ENCODE measurements at regions not wholly inside any gene's neighbourhood (a gene's known extent, or its start where the extent isn't known, plus 50 kb on each side); places are given as distances from the start of the nearest gene placed in this dataset.

GRCh38 chr18:39602131-39602530 lies 2036.5 kb upstream of the CELF4 start:
- TF ChIP-seq FOXK2 (IDR thresholded peaks at IDR 0.05) (no peak), SP1 (IDR thresholded peaks at IDR 0.05) (no peak), ARNT (IDR thresholded peaks at IDR 0.05) (no peak), BHLHE40 (IDR thresholded peaks at IDR 0.05; ENCODE audit: borderline replicate concordance) (no peak), LEF1 (IDR thresholded peaks at IDR 0.05; ENCODE audit: borderline replicate concordance) (no peak), CTBP1 (IDR thresholded peaks at IDR 0.05; ENCODE audit: borderline replicate concordance) (no peak), HDGF (IDR thresholded peaks at IDR 0.05; ENCODE audit: borderline replicate concordance) (no peak), SUZ12 (IDR thresholded peaks at IDR 0.05) (no peak), L3MBTL2 (conservative IDR thresholded peaks at IDR 0.05) (no peak), ELF4 (IDR thresholded peaks at IDR 0.05) (no peak), NFRKB (IDR thresholded peaks at IDR 0.05) (no peak), FOXM1 (IDR thresholded peaks at IDR 0.05; ENCODE audit: borderline replicate concordance) (no peak)
- TF ChIP-seq, protein P1, sequence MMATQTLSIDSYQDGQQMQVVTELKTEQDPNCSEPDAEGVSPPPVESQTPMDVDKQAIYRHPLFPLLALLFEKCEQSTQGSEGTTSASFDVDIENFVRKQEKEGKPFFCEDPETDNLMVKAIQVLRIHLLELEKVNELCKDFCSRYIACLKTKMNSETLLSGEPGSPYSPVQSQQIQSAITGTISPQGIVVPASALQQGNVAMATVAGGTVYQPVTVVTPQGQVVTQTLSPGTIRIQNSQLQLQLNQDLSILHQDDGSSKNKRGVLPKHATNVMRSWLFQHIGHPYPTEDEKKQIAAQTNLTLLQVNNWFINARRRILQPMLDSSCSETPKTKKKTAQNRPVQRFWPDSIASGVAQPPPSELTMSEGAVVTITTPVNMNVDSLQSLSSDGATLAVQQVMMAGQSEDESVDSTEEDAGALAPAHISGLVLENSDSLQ (IDR thresholded peaks at IDR 0.05) = no peak
- ChIA-PET POLR2A (no interaction called here), CTCF (no interaction called here)
- DNase-seq (ENCODE audit: extremely low spot score) = no peak

DNA sequence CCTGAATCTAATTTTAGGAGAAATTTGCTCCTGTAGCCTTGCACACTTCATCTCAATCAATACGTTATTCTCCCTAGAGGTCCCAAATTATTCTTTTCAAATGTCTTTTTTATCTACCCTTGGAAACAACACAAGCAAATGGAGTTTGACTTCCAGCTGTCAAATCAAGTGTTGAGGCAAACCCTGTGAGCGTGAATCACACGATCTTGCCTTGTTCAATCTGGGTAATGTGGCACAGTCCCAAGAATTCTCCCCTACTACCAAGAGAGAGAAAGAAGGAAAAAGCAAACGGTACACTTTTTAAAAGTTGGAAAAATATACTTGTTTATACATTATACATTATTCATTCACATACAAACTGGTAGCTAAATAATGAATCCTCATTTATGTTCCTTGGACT lies 2035.3 kb upstream of the CELF4 start:
- CTCF ChIA-PET = no interaction called here
- TF ChIP-seq FOXK2 (IDR thresholded peaks at IDR 0.05) (no peak), NFRKB (IDR thresholded peaks at IDR 0.05) (no peak), FOXM1 (IDR thresholded peaks at IDR 0.05; ENCODE audit: borderline replicate concordance) (no peak), LEF1 (IDR thresholded peaks at IDR 0.05; ENCODE audit: borderline replicate concordance) (no peak), ZNF384 (IDR thresholded peaks at IDR 0.05) (no peak)
- POLR2A ChIA-PET = no interaction called here
- DNase-seq (ENCODE audit: extremely low spot score) = no peak

DNA sequence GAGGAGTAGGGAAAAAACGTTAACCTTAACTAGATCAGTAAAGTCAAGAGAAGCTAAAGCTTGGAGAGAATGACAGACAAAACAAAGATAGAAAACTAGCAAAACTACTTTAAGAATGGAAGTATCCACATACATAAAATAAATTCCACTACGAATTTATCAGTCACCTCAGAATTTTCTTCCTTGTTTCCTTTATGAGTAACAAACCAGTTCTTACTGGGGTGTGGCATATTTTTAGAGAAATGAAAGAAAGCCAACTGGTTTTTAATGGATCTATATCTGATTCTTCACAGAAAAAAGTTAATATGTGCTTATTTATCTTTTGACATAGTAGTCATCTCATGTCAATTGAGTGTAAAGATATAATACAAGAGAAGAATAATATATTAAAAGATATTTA lies 2033.7 kb upstream of the CELF4 start:
- CTCF ChIA-PET = no interaction called here
- TF ChIP-seq ARNT (IDR thresholded peaks at IDR 0.05) = no peak
- no peak for TF ChIP-seq L3MBTL2 (conservative IDR thresholded peaks at IDR 0.05)
- TF ChIP-seq SUZ12 (IDR thresholded peaks at IDR 0.05) = no peak
- no peak for TF ChIP-seq BHLHE40 (IDR thresholded peaks at IDR 0.05; ENCODE audit: borderline replicate concordance)
- TF ChIP-seq ELF4 (IDR thresholded peaks at IDR 0.05) = no peak
- TF ChIP-seq, protein P1 (IDR thresholded peaks at IDR 0.05) = no peak
- no peak for TF ChIP-seq TARDBP (IDR thresholded peaks at IDR 0.05)
- TF ChIP-seq FOXK2 (IDR thresholded peaks at IDR 0.05) = no peak
- TF ChIP-seq NFRKB (IDR thresholded peaks at IDR 0.05) = no peak
- no peak for TF ChIP-seq LEF1 (IDR thresholded peaks at IDR 0.05; ENCODE audit: borderline replicate concordance)
- TF ChIP-seq CTBP1 (IDR thresholded peaks at IDR 0.05; ENCODE audit: borderline replicate concordance) = no peak
- TF ChIP-seq HDGF (IDR thresholded peaks at IDR 0.05; ENCODE audit: borderline replicate concordance) = no peak
- no peak for TF ChIP-seq FOXM1 (IDR thresholded peaks at IDR 0.05; ENCODE audit: borderline replicate concordance)
- no peak for TF ChIP-seq FOXA1 (IDR thresholded peaks at IDR 0.05)
- no peak for TF ChIP-seq SP1 (IDR thresholded peaks at IDR 0.05)

GRCh38 chr18:39596891-39597290 lies 2031.3 kb upstream of the CELF4 start:
- ChIA-PET POLR2A (no interaction called here), CTCF (no interaction called here)
- peak; percentile 20 for DNase-seq (ENCODE audit: extremely low spot score)
- TF ChIP-seq, protein P1 (IDR thresholded peaks at IDR 0.05) = peak; percentile 80
- no peak for TF ChIP-seq ARNT (IDR thresholded peaks at IDR 0.05)
- no peak for TF ChIP-seq FOXM1 (IDR thresholded peaks at IDR 0.05; ENCODE audit: borderline replicate concordance)
- TF ChIP-seq SP1 (IDR thresholded peaks at IDR 0.05) = no peak
- TF ChIP-seq SUZ12 (IDR thresholded peaks at IDR 0.05) = no peak
- no peak for TF ChIP-seq L3MBTL2 (conservative IDR thresholded peaks at IDR 0.05)

More for the DNA sequence above, 2033.7 kb upstream of the CELF4 start:
- no peak for DNase-seq (ENCODE audit: extremely low spot score)
- POLR2A ChIA-PET = no interaction called here

DNA sequence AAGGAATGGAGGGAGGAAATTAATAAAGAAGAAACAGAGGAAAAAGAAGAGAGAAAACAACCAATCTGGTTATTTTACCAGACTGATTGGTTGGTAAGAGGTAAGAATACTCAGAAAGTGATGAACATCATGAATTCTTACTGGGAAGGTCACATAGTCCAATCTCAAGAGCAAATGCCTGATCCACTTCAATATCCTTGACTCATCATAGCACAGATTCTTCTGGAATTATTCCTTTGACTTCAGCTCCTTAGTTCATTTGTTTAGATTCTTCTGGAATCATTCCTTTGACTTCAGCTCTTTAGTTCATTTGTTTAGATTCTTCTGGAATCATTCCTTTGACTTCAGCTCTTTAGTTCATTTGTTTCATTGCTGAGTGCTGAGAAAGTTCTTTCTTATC lies 2030.6 kb upstream of the CELF4 start:
- CTCF ChIA-PET = no interaction called here

GRCh38 chr18:39594206-39594605 lies 2028.6 kb upstream of the CELF4 start:
- ChIA-PET CTCF (no interaction called here), POLR2A (no interaction called here)
- no peak for DNase-seq (ENCODE audit: extremely low spot score)
- no peak for TF ChIP-seq CTBP1 (IDR thresholded peaks at IDR 0.05; ENCODE audit: borderline replicate concordance)

More for the DNA sequence above, 2030.6 kb upstream of the CELF4 start:
- DNase-seq (ENCODE audit: extremely low spot score) = no peak
- TF ChIP-seq TARDBP (IDR thresholded peaks at IDR 0.05) (no peak), ELF4 (IDR thresholded peaks at IDR 0.05) (no peak), L3MBTL2 (conservative IDR thresholded peaks at IDR 0.05) (no peak), SP1 (IDR thresholded peaks at IDR 0.05) (no peak), NFRKB (IDR thresholded peaks at IDR 0.05) (no peak), ARNT (IDR thresholded peaks at IDR 0.05) (no peak)
- TF ChIP-seq, protein P1 (IDR thresholded peaks at IDR 0.05) = no peak
- POLR2A ChIA-PET = no interaction called here

DNA sequence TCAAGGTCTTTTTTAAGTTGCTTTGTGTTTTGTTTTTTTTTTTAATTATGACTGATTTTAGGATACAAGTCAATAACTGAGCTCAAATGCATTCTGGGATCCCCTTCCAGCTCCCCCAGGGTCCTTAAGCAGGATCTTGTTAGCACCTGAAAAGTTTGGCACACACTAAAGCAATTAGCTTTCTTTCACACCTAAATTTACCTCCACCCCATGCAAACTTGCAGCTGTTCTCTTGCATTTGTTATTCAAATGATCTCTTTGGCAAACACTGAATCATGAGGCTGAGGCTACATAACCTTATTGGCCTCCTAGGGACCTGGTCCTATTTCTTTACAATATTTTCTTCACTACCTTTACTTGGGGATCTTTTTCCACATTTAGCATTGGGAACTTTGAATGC lies 2026.1 kb upstream of the CELF4 start:
- ChIA-PET CTCF (no interaction called here), POLR2A (no interaction called here)
- DNase-seq (ENCODE audit: extremely low spot score) = no peak
- TF ChIP-seq HDGF (IDR thresholded peaks at IDR 0.05; ENCODE audit: borderline replicate concordance) (no peak), CTBP1 (IDR thresholded peaks at IDR 0.05; ENCODE audit: borderline replicate concordance) (no peak), BHLHE40 (IDR thresholded peaks at IDR 0.05; ENCODE audit: borderline replicate concordance) (no peak), ARNT (IDR thresholded peaks at IDR 0.05) (no peak), NFRKB (IDR thresholded peaks at IDR 0.05) (no peak), SP1 (IDR thresholded peaks at IDR 0.05) (no peak), ELF4 (IDR thresholded peaks at IDR 0.05) (no peak), FOXA1 (IDR thresholded peaks at IDR 0.05) (no peak), FOXK2 (IDR thresholded peaks at IDR 0.05) (no peak), ZNF384 (IDR thresholded peaks at IDR 0.05) (no peak), LEF1 (IDR thresholded peaks at IDR 0.05; ENCODE audit: borderline replicate concordance) (no peak), L3MBTL2 (conservative IDR thresholded peaks at IDR 0.05) (no peak), TARDBP (IDR thresholded peaks at IDR 0.05) (no peak)
- TF ChIP-seq, protein P1 (IDR thresholded peaks at IDR 0.05) = no peak

Measured in HEK293T (cell line).